Spleen (tissue), 7 donors: ENCODE measurements at regions not wholly inside any gene's neighbourhood (a gene's known extent, or its start where the extent isn't known, plus 50 kb on each side); places are given as distances from the start of the nearest gene placed in this dataset.

Experiments used
- CTCF ChIP-seq, 11 experiments: fragments of 200-600 bp in 7 of 11; fragments of 450-650 bp in 4 of 11; sonication (generic) in 4 of 11; IDR thresholded peaks in 8 of 11; conservative IDR thresholded peaks in 3 of 11; 1 replicate in 7 of 11; 2 replicates in 4 of 11; pipeline versions ENCODE4 v1.4.0 to v1.8.0; 2016 to 2021; ENCODE audit warnings: antibody characterized with exemption in 11 of 11, inconsistent platforms in 4 of 11, mild to moderate bottlenecking in 1 of 11
- POLR2A ChIP-seq, 3 donors: fragments of 450-650 bp; IDR thresholded peaks; one replicate each; pipeline ENCODE4 v1.5.1; 2017; ENCODE audit warnings: antibody characterized with exemption in 3 of 3, mild to moderate bottlenecking in 1 of 3
- donor health status: DM: no; HTN: no; CAD: no; lungs with moderate emphysema.
- donor health status: DM: no; HTN: no; CAD: no.
- donor health status: DM: no; HTN: no; CAD: no.

GRCh38 chr9:89919171-89919681, 314.4 kb downstream of the GADD45G start:
- TF ChIP-seq CTCF (IDR thresholded peaks at IDR 0.05 in 8 of 11, conservative IDR thresholded peaks at IDR 0.05 in 3 of 11) = peak in 7 of 11 experiments; percentile 8 to 51 (median 36)
- TF ChIP-seq POLR2A (IDR thresholded peaks at IDR 0.05) = no peak
